MM.1S (cell line): ENCODE measurements at regions not wholly inside any gene's neighbourhood (a gene's known extent, or its start where the extent isn't known, plus 50 kb on each side); places are given as distances from the start of the nearest gene placed in this dataset.

Source experiments
- DNase-seq: peaks from one replicate; pipeline ENCODE4 v3.0.0-alpha.2; 2015
- H2AFZ ChIP-seq: fragments of 300-600 bp; sonication (generic); 2 replicates; pipeline ENCODE4 v1.6.0; 2016; ENCODE audit warnings: antibody characterized with exemption, low read length
- H3F3A ChIP-seq: fragments of 300-600 bp; sonication (generic); 2 replicates; pipeline ENCODE4 v1.6.1; 2016; ENCODE audit warnings: mild to moderate bottlenecking, antibody characterized with exemption, low read length, moderate library complexity, mixed read lengths; ENCODE audit not compliant: insufficient read depth
- H3K27ac ChIP-seq: fragments of 300-600 bp; sonication (generic); 2 replicates; pipeline ENCODE4 v1.5.1; 2016; ENCODE audit warnings: mild to moderate bottlenecking, low read length
- H3K27me3 ChIP-seq: fragments of 300-600 bp; sonication (generic); replicated peaks from 2 replicates; pipeline ENCODE4 v1.6.0; 2016; ENCODE audit warnings: low read length; ENCODE audit not compliant: insufficient read depth
- H3K36me3 ChIP-seq: fragments of 300-600 bp; sonication (generic); replicated peaks from 2 replicates; pipeline ENCODE4 v1.6.1; 2016; ENCODE audit warnings: mild to moderate bottlenecking, low read length, mixed read lengths; ENCODE audit not compliant: insufficient read depth
- H3K4me1 ChIP-seq: fragments of 300-600 bp; sonication (generic); 2 replicates; pipeline ENCODE4 v1.6.1; 2016; ENCODE audit warnings: low read length, mixed read lengths
- H3K4me2 ChIP-seq: fragments of 300-600 bp; sonication (generic); 2 replicates; pipeline ENCODE4 v1.6.0; 2016; ENCODE audit warnings: low read depth, low read length
- H3K4me3 ChIP-seq: fragments of 300-600 bp; sonication (generic); 2 replicates; pipeline ENCODE4 v1.5.1; 2016; ENCODE audit warnings: low read length, mixed read lengths
- H3K79me2 ChIP-seq: fragments of 300-600 bp; sonication (generic); 2 replicates; pipeline ENCODE4 v1.6.1; 2016; ENCODE audit warnings: mixed run types, low read length, mixed read lengths
- H3K9ac ChIP-seq: fragments of 300-600 bp; sonication (generic); 2 replicates; pipeline ENCODE4 v1.6.1; 2016; ENCODE audit warnings: low read length, mixed read lengths
- H3K9me2 ChIP-seq: fragments of 300-600 bp; sonication (generic); replicated peaks from 2 replicates; pipeline ENCODE4 v1.6.1; 2016; ENCODE audit warnings: mild to moderate bottlenecking, low read length, mixed read lengths; ENCODE audit not compliant: insufficient read depth
- H3K9me3 ChIP-seq: fragments of 300-600 bp; sonication (generic); replicated peaks from 2 replicates; pipeline ENCODE4 v1.6.1; 2016; ENCODE audit warnings: mild to moderate bottlenecking, low read length, mixed read lengths; ENCODE audit not compliant: insufficient read depth
- H4K20me1 ChIP-seq: fragments of 300-600 bp; sonication (generic); 2 replicates; pipeline ENCODE4 v1.6.1; 2016; ENCODE audit warnings: mild to moderate bottlenecking, low read length, moderate library complexity, mixed read lengths; ENCODE audit not compliant: insufficient read depth
- EZH2 ChIP-seq: fragments of 300-600 bp; sonication (generic); optimal IDR thresholded peaks from 2 replicates; pipeline ENCODE3; 2017; ENCODE audit warnings: low read depth, mild to moderate bottlenecking, antibody characterized with exemption, low read length, mixed read lengths
- EZH2phosphoT487 ChIP-seq: fragments of 300-600 bp; sonication (generic); IDR thresholded peaks from 2 replicates; pipeline ENCODE4 v1.6.1; 2018; ENCODE audit warnings: antibody characterized with exemption, low read length
- TF ChIP-seq, protein P1 (sequence below): fragments of 300-600 bp; sonication (generic); IDR thresholded peaks from 2 replicates; pipeline ENCODE4 v1.5.1; 2016; ENCODE audit warnings: antibody characterized with exemption, low read length, mixed read lengths

DNA sequence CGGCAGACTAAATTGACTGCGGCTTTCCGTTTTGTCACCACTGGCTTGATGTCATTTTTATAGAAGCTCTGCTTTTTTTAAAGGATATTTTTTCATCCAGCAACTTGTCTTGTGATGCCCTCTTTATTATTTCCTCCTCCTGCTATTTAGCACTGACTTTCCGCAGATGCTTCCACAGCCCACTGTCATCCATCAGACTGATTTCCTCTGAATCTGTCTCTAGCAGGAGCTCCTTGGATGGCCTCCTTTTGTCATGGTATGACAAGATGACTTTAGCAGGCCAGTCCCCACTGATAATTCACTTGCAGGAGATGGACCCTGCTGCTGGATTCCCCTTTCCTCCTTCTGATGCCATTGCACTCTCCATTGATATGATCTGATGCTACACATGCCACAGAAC lies 454.6 kb downstream of the TSN start:
- no peaks in the 10 kb centered on the region for H3K9me3 ChIP-seq
- H4K20me1 ChIP-seq = no peaks in the 10 kb centered on the region
- H3K9ac ChIP-seq = no peak overlapping the region
- no peak overlapping the region for H3K4me3 ChIP-seq
- no peak overlapping the region for H3K4me2 ChIP-seq
- no peaks in the 10 kb centered on the region for H3K79me2 ChIP-seq
- H3K36me3 ChIP-seq = no peaks in the 10 kb centered on the region
- no peaks in the 10 kb centered on the region for H3F3A ChIP-seq
- H3K27ac ChIP-seq = no peak overlapping the region
- TF ChIP-seq EZH2 (no peak), EZH2phosphoT487 (no peak)
- TF ChIP-seq, protein P1, sequence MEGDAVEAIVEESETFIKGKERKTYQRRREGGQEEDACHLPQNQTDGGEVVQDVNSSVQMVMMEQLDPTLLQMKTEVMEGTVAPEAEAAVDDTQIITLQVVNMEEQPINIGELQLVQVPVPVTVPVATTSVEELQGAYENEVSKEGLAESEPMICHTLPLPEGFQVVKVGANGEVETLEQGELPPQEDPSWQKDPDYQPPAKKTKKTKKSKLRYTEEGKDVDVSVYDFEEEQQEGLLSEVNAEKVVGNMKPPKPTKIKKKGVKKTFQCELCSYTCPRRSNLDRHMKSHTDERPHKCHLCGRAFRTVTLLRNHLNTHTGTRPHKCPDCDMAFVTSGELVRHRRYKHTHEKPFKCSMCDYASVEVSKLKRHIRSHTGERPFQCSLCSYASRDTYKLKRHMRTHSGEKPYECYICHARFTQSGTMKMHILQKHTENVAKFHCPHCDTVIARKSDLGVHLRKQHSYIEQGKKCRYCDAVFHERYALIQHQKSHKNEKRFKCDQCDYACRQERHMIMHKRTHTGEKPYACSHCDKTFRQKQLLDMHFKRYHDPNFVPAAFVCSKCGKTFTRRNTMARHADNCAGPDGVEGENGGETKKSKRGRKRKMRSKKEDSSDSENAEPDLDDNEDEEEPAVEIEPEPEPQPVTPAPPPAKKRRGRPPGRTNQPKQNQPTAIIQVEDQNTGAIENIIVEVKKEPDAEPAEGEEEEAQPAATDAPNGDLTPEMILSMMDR = no peak
- no peak for DNase-seq
- H2AFZ ChIP-seq = no peak overlapping the region
- H3K27me3 ChIP-seq = no peaks in the 10 kb centered on the region
- no peaks in the 10 kb centered on the region for H3K4me1 ChIP-seq
- no peaks in the 10 kb centered on the region for H3K9me2 ChIP-seq

- DNase-seq = peak; percentile 39
- no peaks in the 10 kb centered on the region for H3K4me1 ChIP-seq
- no peaks in the 10 kb centered on the region for H3F3A ChIP-seq
- no peaks in the 10 kb centered on the region for H3K36me3 ChIP-seq
- H3K9ac ChIP-seq = no peak overlapping the region
- H4K20me1 ChIP-seq = no peaks in the 10 kb centered on the region
- H2AFZ ChIP-seq = no peak overlapping the region
- H3K27me3 ChIP-seq = no peaks in the 10 kb centered on the region
- no peak overlapping the region for H3K4me2 ChIP-seq
- no peaks in the 10 kb centered on the region for H3K9me2 ChIP-seq
- H3K4me3 ChIP-seq = no peak overlapping the region
- no peak overlapping the region for H3K27ac ChIP-seq
- no peaks in the 10 kb centered on the region for H3K9me3 ChIP-seq
- H3K79me2 ChIP-seq = no peaks in the 10 kb centered on the region
- TF ChIP-seq, protein P1 = no peak
- TF ChIP-seq EZH2 (no peak), EZH2phosphoT487 (no peak)
Measured at GRCh38 chr2:122210898-122211856, 455.7 kb downstream of the TSN start.

GRCh38 chr2:122213312-122213711 lies 457.9 kb downstream of the TSN start:
- H3K27me3 ChIP-seq = no peaks in the 10 kb centered on the region
- no peak for DNase-seq
- TF ChIP-seq EZH2phosphoT487 (no peak), EZH2 (no peak)
- TF ChIP-seq, protein P1 = no peak
- no peak overlapping the region for H2AFZ ChIP-seq
- no peaks in the 10 kb centered on the region for H3K9me3 ChIP-seq
- H3K9ac ChIP-seq = no peak overlapping the region
- H3K4me3 ChIP-seq = no peak overlapping the region
- no peaks in the 10 kb centered on the region for H3K4me1 ChIP-seq
- H3K4me2 ChIP-seq = no peak overlapping the region
- no peaks in the 10 kb centered on the region for H3K79me2 ChIP-seq
- H4K20me1 ChIP-seq = no peaks in the 10 kb centered on the region
- no peaks in the 10 kb centered on the region for H3K36me3 ChIP-seq
- no peaks in the 10 kb centered on the region for H3K9me2 ChIP-seq
- H3K27ac ChIP-seq = no peak overlapping the region
- no peaks in the 10 kb centered on the region for H3F3A ChIP-seq
